H1 (cell line): ENCODE measurements at regions not wholly inside any gene's neighbourhood (a gene's known extent, or its start where the extent isn't known, plus 50 kb on each side); places are given as distances from the start of the nearest gene placed in this dataset.

Experiments used
- CTCF ChIA-PET: fragments of 300-600 bp; sonication (Branson Sonifier 250); formaldehyde crosslinking; loops from one replicate; lab custom pipeline; 2021; ENCODE audit not compliant: partially characterized antibody; lab: Charles Lee
- POLR2A ChIA-PET: fragments of 300-600 bp; sonication (Branson Sonifier 250); formaldehyde crosslinking; loops from one replicate; lab custom pipeline; 2021; ENCODE audit warnings: inconsistent platforms; ENCODE audit not compliant: partially characterized antibody; lab: Charles Lee
- DNase-seq, 2 experiments: peaks; one replicate each; pipeline versions ENCODE4 v3.0.0 to v3.0.0-alpha.2; 2010 to 2022; ENCODE audit warnings: low spot score in 2 of 2, low read depth in 1 of 2, mixed read lengths in 1 of 2
- FAIRE-seq: peaks from 2 replicates; lab custom pipeline; 2011; peaks lifted over from hg19 to GRCh38; lab: Jason Lieb, UNC
- H2AFZ ChIP-seq: 2 replicates; pipeline ENCODE4 v1.8.1; 2012; ENCODE audit warnings: low read length, inconsistent platforms
- H2AK5ac ChIP-seq: 2 replicates; pipeline ENCODE4 v1.6.1; 2013; ENCODE audit warnings: low read depth, low read length
- H2BK120ac ChIP-seq: replicated peaks from 2 replicates; pipeline ENCODE3; 2013; ENCODE audit warnings: low read depth, low read length, inconsistent platforms
- H2BK12ac ChIP-seq: 2 replicates; pipeline ENCODE4 v1.6.1; 2013; ENCODE audit warnings: low read depth, low read length
- H2BK15ac ChIP-seq: 2 replicates; pipeline ENCODE4 v1.6.1; 2013; ENCODE audit warnings: low read length
- H2BK20ac ChIP-seq: 2 replicates; pipeline ENCODE4 v1.6.1; 2013; ENCODE audit warnings: low read length
- H2BK5ac ChIP-seq: 2 replicates; pipeline ENCODE4 v1.6.1; 2013; ENCODE audit warnings: low read depth, low read length
- H3K14ac ChIP-seq: 2 replicates; pipeline ENCODE4 v1.6.1; 2013; ENCODE audit warnings: inconsistent platforms; ENCODE audit not compliant: insufficient read length
- H3K18ac ChIP-seq: 2 replicates; pipeline ENCODE4 v1.6.1; 2013; ENCODE audit warnings: low read length; ENCODE audit errors: extremely low read depth
- H3K23ac ChIP-seq: 2 replicates; pipeline ENCODE4 v1.6.1; 2013; ENCODE audit warnings: inconsistent platforms; ENCODE audit not compliant: insufficient read length
- H3K23me2 ChIP-seq: 2 replicates; pipeline ENCODE4 v1.6.1; 2013; ENCODE audit warnings: low read depth, low read length
- H3K27ac ChIP-seq: 2 replicates; pipeline ENCODE4 v1.6.1; 2011; ENCODE audit warnings: low read depth, low read length, inconsistent platforms
- H3K27me3 ChIP-seq, 4 experiments: replicated peaks in 1 of 4; 1 replicate in 1 of 4; 2 replicates in 3 of 4; pipeline versions ENCODE4 v1.6.1 to v1.8.1; 2011 to 2013; ENCODE audit warnings: low read length in 3 of 4, mild to moderate bottlenecking in 3 of 4, inconsistent platforms in 2 of 4, mixed read lengths in 2 of 4, moderate library complexity in 1 of 4; ENCODE audit not compliant: control insufficient read depth in 3 of 4, insufficient read depth in 3 of 4; ENCODE audit errors: extremely low read depth in 1 of 4
- H3K36me3 ChIP-seq, 4 experiments: 2 replicates each; pipeline versions ENCODE4 v1.6.1 to v1.8.1; 2011 to 2013; ENCODE audit warnings: mild to moderate bottlenecking in 4 of 4, low read length in 3 of 4, moderate library complexity in 2 of 4, control low read depth in 1 of 4, inconsistent platforms in 1 of 4; ENCODE audit not compliant: insufficient read depth in 4 of 4, control insufficient read depth in 2 of 4
- H3K4ac ChIP-seq: replicated peaks from 2 replicates; pipeline ENCODE3; 2013; ENCODE audit warnings: low read length, low read depth, mixed read lengths, inconsistent platforms; ENCODE audit not compliant: insufficient read length
- H3K4me1 ChIP-seq, 4 experiments: replicated peaks in 1 of 4; 1 replicate in 1 of 4; 2 replicates in 3 of 4; pipeline versions ENCODE4 v1.6.1 to v1.8.1; 2011 to 2013; ENCODE audit warnings: low read length in 3 of 4, inconsistent platforms in 2 of 4, mixed read lengths in 1 of 4; ENCODE audit not compliant: insufficient read depth in 4 of 4, control insufficient read depth in 3 of 4
- H3K4me2 ChIP-seq, 2 experiments: 2 replicates each; pipeline versions ENCODE4 v1.6.1 to v1.8.1; 2011 to 2013; ENCODE audit warnings: low read depth in 2 of 2, low read length in 2 of 2, control low read depth in 1 of 2, inconsistent platforms in 1 of 2, mild to moderate bottlenecking in 1 of 2; ENCODE audit not compliant: insufficient read depth in 1 of 2
- H3K4me3 ChIP-seq, 4 experiments: fragments of 200-600, 300-600 bp in 1 of 4; sonication (generic), shearing (Covaris generic), sonication (Bioruptor Twin) in 1 of 4; 2 replicates each; pipeline versions ENCODE4 v1.5.1 to v1.8.1; 2011 to 2016; ENCODE audit warnings: low read length in 4 of 4, low read depth in 3 of 4, control low read depth in 2 of 4, inconsistent platforms in 2 of 4, mild to moderate bottlenecking in 2 of 4, mixed read lengths in 1 of 4, moderate library complexity in 1 of 4; ENCODE audit not compliant: insufficient read depth in 2 of 4; ENCODE audit errors: extremely low read depth in 1 of 4
- H3K56ac ChIP-seq: replicated peaks from 2 replicates; pipeline ENCODE3; 2013; ENCODE audit warnings: low read depth, mild to moderate bottlenecking, mixed read lengths, low read length, inconsistent platforms; ENCODE audit not compliant: insufficient read length
- H3K79me1 ChIP-seq: 2 replicates; pipeline ENCODE4 v1.6.1; 2013; ENCODE audit warnings: low read depth, low read length, control low read depth
- H3K79me2 ChIP-seq, 2 experiments: 2 replicates each; pipeline versions ENCODE4 v1.6.1 to v1.8.1; 2012 to 2013; ENCODE audit warnings: low read length in 2 of 2, mild to moderate bottlenecking in 2 of 2, inconsistent platforms in 1 of 2; ENCODE audit not compliant: insufficient read depth in 2 of 2, control insufficient read depth in 1 of 2
- H3K9ac ChIP-seq, 4 experiments: replicated peaks in 1 of 4; 1 replicate in 1 of 4; 2 replicates in 3 of 4; pipeline versions ENCODE4 v1.6.1 to v1.8.1; 2011 to 2013; ENCODE audit warnings: low read depth in 3 of 4, low read length in 3 of 4, control low read depth in 2 of 4, mild to moderate bottlenecking in 2 of 4, moderate library complexity in 2 of 4, inconsistent platforms in 1 of 4; ENCODE audit errors: extremely low read depth in 1 of 4
- H3K9me3 ChIP-seq, 2 experiments: 2 replicates each; pipeline versions ENCODE4 v1.6.1 to v1.8.1; 2012 to 2013; ENCODE audit warnings: mild to moderate bottlenecking in 2 of 2, moderate library complexity in 2 of 2, control low read depth in 1 of 2, inconsistent platforms in 1 of 2, low read depth in 1 of 2, low read length in 1 of 2, mixed read lengths in 1 of 2; ENCODE audit not compliant: insufficient read depth in 2 of 2
- H4K20me1 ChIP-seq, 2 experiments: replicated peaks in 1 of 2; 2 replicates each; pipeline versions ENCODE3 to v1.8.1; 2011 to 2013; ENCODE audit warnings: inconsistent platforms in 2 of 2, low read length in 2 of 2, mild to moderate bottlenecking in 1 of 2; ENCODE audit not compliant: insufficient read depth in 2 of 2, control insufficient read depth in 1 of 2
- H4K5ac ChIP-seq: 2 replicates; pipeline ENCODE4 v1.6.1; 2013; ENCODE audit warnings: low read length, low read depth, mixed read lengths, inconsistent platforms; ENCODE audit not compliant: insufficient read length
- H4K8ac ChIP-seq: 2 replicates; pipeline ENCODE4 v1.8.0; 2013; ENCODE audit warnings: mild to moderate bottlenecking, moderate library complexity, low read length, inconsistent platforms; ENCODE audit not compliant: insufficient read depth; ENCODE audit errors: extremely low read depth
- H4K91ac ChIP-seq: replicated peaks from 2 replicates; pipeline ENCODE3; 2013; ENCODE audit warnings: low read length, mixed read lengths, inconsistent platforms; ENCODE audit not compliant: insufficient read length
- EGR1 ChIP-seq: IDR thresholded peaks from 2 replicates; pipeline ENCODE4 v1.6.1; 2011; ENCODE audit warnings: low read depth, low read length, borderline replicate concordance
- EP300 ChIP-seq, 2 experiments: IDR thresholded peaks; 1 replicate in 1 of 2; 2 replicates in 1 of 2; pipeline ENCODE4 v1.6.1; 2011 to 2012; ENCODE audit warnings: low read depth in 2 of 2, low read length in 2 of 2, mild to moderate bottlenecking in 2 of 2, borderline replicate concordance in 1 of 2, inconsistent platforms in 1 of 2, moderate library complexity in 1 of 2
- KDM1A ChIP-seq: fragments of 200-600, 300-600 bp; sonication (generic); IDR thresholded peaks from 2 replicates; pipeline ENCODE4 v1.7.1; 2016; ENCODE audit warnings: mild to moderate bottlenecking, low read length, borderline replicate concordance
- KDM4A ChIP-seq: IDR thresholded peaks from one replicate; pipeline ENCODE4 v1.7.1; 2012; ENCODE audit warnings: low read depth, mild to moderate bottlenecking, moderate library complexity, low read length, inconsistent platforms; ENCODE audit not compliant: severe bottlenecking
- RBBP5 ChIP-seq: IDR thresholded peaks from 2 replicates; pipeline ENCODE4 v1.7.1; 2012; ENCODE audit warnings: low read depth, mild to moderate bottlenecking, inconsistent platforms, low read length, moderate library complexity, borderline replicate concordance
- SP4 ChIP-seq: IDR thresholded peaks from 2 replicates; pipeline ENCODE4 v1.6.1; 2012; ENCODE audit warnings: low read length, inconsistent platforms
- WGBS, 2 experiments: shearing (Covaris generic) in 1 of 2; methylation state at CpG; one replicate each; pipeline versions ENCODE4 v1.1.6 to v1.1.7; 2013 to 2015; ENCODE audit warnings: low lambda C conversion rate in 2 of 2, mixed read lengths in 2 of 2, inconsistent platforms in 1 of 2, low coverage in 1 of 2, missing lambda C conversion rate in 1 of 2; ENCODE audit not compliant: insufficient replicate concordance in 2 of 2, insufficient coverage in 1 of 2, insufficient read length in 1 of 2; ENCODE audit errors: extremely low coverage in 1 of 2, missing lambda C conversion rate in 1 of 2; 5-methylcytosine and 5-hydroxymethylcytosine counted together

DNA sequence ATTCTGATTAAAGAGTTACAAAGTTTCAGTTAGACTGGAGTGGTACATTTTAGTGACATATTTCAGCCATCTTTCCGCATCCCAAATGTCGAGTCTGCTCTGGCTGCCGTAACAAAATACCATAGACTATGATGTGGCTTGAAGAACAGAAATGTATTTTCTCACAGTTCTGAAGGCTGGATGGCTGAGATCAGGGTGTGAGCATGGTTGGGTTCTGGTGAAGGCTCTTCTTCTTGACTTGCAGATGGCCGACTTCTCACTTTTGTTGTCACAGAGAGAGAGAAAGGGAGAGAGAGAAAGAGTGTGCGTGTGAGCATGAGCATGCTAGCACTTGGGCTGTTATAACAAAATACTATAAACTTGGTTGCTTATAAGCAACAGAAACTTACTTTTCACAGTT, 335.4 kb upstream of the RAG2 start (continued):
- TF ChIP-seq SP4: no peak

- 89% methylated on average over 4 of the region's 4 CpGs; no CpG with 5 or more reads in 1 of the 2 experiments for WGBS, 2 experiments
- H3K36me3 ChIP-seq: no peaks in the 10 kb centered on the region
- H3K9ac ChIP-seq: no peak overlapping the region
Measured at GRCh38 chr11:36931139-36931538, 333.1 kb upstream of the RAG2 start.

More at GRCh38 chr11:36931139-36931538, 333.1 kb upstream of the RAG2 start:
- POLR2A ChIA-PET: no interaction called here
- H2BK15ac ChIP-seq: no peak overlapping the region
- DNase-seq (no peak), FAIRE-seq (no peak)
- no peak overlapping the region for H3K14ac ChIP-seq
- H4K20me1 ChIP-seq: no peaks in the 10 kb centered on the region
- CTCF ChIA-PET: no interaction called here
- peaks cover 2% of the 10 kb centered on the region; the same call in 1 of the 2 replicates for H3K23me2 ChIP-seq
- no peak overlapping the region for H2BK120ac ChIP-seq
- no peaks in the 10 kb centered on the region for H3K9me3 ChIP-seq
- no peak overlapping the region for H2BK12ac ChIP-seq
- H3K4me1 ChIP-seq: no peaks in the 10 kb centered on the region
- no peak overlapping the region for H4K8ac ChIP-seq
- H3K27ac ChIP-seq: no peak overlapping the region
- H3K18ac ChIP-seq: no peak overlapping the region
- no peak for TF ChIP-seq EGR1
- no peak for TF ChIP-seq RBBP5
- no peak for TF ChIP-seq KDM4A
- TF ChIP-seq EP300 (IDR thresholded peaks at IDR 0.05; ENCODE audit: borderline replicate concordance in 1 of 2, low read depth in 2 of 2, low read length in 2 of 2): no peak
- no peak for TF ChIP-seq KDM1A
- H3K4me2 ChIP-seq: no peak overlapping the region
- H3K4ac ChIP-seq: no peak overlapping the region
- no peak overlapping the region for H3K4me3 ChIP-seq
- H3K27me3 ChIP-seq: no peaks in the 10 kb centered on the region
- H4K91ac ChIP-seq: no peak overlapping the region
- no peaks in the 10 kb centered on the region for H3K79me2 ChIP-seq
- H4K5ac ChIP-seq: no peak overlapping the region
- no peak overlapping the region for H2BK20ac ChIP-seq
- no peak overlapping the region for H2BK5ac ChIP-seq
- no peak overlapping the region for H2AFZ ChIP-seq
- H2AK5ac ChIP-seq: no peak overlapping the region
- H3K56ac ChIP-seq: no peak overlapping the region
- no peaks in the 10 kb centered on the region; the same call in 1 of the 2 replicates for H3K79me1 ChIP-seq
- H3K23ac ChIP-seq: no peak overlapping the region
